ENCODE measurements at regions not wholly inside any gene's neighbourhood (a gene's known extent, or its start where the extent isn't known, plus 50 kb on each side); places are given as distances from the start of the nearest gene placed in this dataset.
"Not testable (repeated sequence)": the region's sequence is repeated elsewhere in the genome, so short reads cannot be mapped to it uniquely, and the experiment has no call there.

- DNase-seq (ENCODE audit: low spot score), result no peak
Observed at GRCh38 chr5:135279328-135279727, 119.7 kb downstream of the MACROH2A1 start.

DNA sequence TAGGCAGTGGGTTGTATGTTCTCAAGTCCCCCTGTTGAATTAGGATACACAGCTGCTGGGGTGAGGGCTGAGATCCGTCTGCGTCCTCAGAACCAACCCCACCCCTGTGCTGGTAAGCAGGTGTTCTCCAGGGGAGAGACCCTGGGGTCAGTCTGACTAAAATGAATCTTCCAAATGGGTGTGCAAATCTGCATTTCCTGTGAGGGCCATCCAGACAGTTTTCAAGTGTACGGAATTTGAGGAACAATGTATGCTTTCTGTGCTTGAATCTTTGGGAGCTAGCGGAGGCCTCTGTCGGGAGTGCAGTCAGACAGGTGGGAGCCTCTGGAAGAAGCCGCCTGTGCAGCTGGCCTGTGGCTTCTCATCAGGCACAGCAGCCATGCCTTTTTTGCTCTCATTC is 122.9 kb downstream of the MACROH2A1 start:
- DNase-seq (ENCODE audit: low spot score), result no peak

- no peak for DNase-seq (ENCODE audit: low spot score)
Observed at GRCh38 chr5:135273212-135273611, 125.8 kb downstream of the MACROH2A1 start.

DNA sequence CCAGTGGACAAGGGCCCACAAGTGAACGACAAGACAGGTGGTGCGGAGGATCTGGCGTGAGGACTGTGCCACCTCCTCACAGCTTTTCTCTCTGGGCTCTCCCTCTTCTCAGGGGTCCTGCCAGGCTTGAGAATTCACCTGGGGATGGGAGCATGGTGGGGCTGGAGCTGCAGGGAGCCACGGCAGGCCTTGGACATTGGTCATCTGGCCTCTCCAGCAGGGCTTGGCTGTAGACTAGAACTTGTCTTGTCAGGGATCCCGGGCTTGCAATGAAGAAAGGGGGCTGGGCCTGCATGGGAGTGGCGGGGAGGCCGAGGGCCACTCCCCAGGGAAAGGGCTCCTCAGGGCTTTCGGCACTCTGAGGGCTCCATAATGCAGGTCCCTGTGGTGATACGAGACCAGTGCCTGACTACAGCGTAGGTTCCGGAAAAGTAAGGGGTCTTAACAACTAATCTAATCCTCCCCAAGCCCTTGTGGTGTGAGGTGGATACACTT is 126.7 kb downstream of the MACROH2A1 start:
- no peak for DNase-seq (ENCODE audit: low spot score)

DNA sequence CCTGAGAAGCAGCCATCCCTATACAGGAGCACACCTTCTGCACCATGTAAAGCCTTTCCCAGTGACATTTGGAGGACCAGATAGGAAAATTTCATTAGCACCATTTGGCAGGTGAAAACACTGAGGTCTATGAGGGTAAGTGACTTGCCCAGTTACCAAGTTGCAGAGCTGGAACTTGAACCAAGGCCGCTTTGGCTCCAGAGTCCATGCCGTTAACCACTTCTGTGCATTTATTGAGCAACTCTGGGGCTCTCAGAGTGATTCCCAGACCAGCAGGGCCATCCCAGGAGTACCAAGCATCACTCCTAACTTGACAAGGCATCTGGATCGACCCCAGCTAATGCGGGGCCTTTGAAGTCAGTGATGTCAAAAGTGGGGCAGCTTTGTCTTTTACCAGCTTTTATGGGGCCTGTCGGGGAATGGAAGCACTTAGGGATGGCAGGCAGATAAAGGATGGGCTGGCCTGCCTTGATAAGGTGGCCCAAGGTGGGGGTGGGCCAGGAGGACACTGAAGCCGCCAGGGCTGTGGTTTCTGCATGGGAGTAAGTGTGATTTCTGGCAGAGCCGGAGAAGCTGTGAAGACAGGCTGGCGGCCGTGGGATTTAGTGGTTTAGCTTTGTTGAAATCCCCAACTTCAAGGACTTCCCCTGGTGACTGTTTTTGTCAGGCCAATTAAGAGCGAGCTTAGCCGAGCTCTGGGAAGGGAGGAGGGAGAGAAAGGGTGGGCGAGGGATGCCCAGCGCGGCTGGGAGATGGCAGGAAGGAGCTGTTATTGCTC is 127.3 kb downstream of the MACROH2A1 start:
- DNase-seq (ENCODE audit: low spot score), result no peak

DNA sequence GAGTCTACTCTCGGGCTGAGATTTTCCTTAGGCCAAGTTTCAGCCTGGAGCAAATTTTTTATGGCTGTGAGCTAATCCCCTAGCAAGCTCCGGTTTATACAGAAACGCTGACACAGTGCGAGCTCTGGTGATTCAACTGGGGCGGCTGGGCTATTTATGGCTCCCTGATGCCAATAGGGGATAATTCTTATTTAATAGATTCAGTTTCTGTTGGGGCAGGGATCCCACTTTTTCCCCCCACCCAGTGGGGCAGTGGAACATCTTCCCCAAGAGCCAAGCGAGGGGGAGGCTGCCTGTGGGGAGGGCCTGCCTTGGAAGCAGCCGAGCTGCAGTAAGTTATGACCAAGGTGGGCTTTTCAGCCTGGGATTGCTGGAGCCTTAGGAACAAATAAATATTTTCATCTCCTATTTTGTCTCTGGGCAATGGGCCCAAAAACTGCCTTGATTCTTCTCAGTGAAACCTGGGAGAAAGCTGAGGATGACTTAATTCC is 129.1 kb downstream of the MACROH2A1 start:
- no peak for DNase-seq (ENCODE audit: low spot score)

- DNase-seq (ENCODE audit: low spot score), result no peak
Observed at GRCh38 chr5:135269199-135269598, 129.8 kb downstream of the MACROH2A1 start.

GRCh38 chr5:135266975-135267374 is 132.1 kb downstream of the MACROH2A1 start:
- DNase-seq (ENCODE audit: low spot score), result no peak

GRCh38 chr5:135266303-135266635 is 132.8 kb downstream of the MACROH2A1 start:
- no peak for DNase-seq (ENCODE audit: low spot score)

DNA sequence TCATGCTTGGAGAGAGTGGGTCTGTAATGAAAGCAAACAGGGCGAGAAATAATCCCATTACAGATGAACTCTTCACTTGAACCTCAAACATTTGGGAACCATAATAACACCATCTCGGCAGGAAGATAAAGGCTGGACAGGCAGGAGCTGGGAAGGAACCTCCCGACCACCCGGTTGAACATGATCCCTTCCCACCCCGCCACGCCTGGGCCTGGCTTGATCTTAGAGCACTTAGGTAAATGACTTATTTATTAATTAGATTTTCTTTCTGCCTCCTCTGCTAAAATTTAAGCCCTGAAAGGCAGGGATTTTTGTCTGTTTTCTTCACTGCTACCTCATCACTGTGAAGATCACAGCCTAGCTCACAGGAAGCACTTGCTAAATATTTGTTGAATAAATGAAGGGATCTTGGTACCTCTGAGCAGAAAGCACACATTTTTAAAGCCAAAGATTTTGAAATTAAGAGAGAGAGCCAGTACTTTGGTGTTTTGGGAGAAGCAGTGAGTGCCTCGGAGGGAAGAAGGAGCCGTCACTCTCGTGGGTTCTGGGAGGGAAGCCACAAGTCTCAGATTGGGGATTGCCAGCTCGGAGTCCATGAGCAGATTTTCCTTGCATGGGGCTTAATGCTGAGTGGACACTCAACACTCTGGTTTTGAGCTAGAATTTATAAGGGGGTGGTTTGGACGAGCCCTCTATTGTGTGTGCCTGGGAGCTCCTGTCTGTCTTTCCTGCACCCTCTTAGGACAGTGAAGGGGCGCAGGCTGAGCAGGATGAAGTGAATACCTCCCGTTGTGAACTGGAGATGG is 133.3 kb downstream of the MACROH2A1 start:
- no peak for DNase-seq (ENCODE audit: low spot score)

DNA sequence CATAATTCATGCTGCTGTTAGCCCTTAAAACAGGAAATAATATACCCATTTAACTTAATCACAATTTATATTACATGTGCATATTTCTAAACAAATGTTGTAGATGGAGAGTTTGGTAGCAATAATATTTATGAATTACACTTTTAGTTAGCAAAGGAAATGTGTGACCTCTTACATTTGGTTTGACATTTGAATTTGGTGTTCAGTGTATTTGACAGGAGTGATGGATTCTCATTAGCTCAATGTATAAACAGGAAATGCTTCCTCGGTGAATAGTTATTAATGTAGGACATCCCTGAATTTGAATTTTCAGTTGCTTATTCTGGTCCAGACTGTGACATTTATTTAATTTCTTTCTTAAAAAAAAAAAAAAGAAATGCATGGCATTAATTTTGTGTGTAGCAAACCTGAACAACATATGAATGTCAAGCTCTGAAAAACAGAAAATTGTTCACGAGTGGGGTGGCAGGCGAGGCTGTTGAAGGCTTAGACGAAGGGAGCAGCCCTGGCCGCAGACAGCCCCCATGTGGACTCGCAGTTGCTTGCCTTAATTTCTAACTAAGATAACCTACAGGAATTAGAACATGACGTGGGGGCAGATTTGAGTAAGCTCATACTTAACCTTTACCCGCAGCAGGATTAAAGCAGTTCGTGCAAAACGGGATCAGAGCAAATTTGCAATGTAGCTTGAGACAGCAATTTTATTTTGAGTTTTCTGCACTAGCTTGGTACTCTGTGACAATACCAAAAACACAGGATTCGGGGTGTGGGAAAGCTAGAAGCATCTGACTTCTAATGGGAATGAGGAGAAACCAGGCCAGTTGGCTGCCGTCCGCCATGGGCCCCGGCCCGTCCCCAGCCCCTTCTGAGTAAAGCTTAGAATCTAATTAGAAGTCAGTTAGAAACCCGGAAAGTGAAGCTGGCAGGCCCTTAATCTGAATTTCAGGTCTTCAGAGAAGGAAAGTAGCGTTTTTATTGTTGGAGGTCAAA is 134.3 kb downstream of the MACROH2A1 start:
- DNase-seq (ENCODE audit: low spot score), result no peak

- DNase-seq (ENCODE audit: low spot score), result no peak
Observed at GRCh38 chr5:135263022-135263668, 135.9 kb downstream of the MACROH2A1 start.

DNA sequence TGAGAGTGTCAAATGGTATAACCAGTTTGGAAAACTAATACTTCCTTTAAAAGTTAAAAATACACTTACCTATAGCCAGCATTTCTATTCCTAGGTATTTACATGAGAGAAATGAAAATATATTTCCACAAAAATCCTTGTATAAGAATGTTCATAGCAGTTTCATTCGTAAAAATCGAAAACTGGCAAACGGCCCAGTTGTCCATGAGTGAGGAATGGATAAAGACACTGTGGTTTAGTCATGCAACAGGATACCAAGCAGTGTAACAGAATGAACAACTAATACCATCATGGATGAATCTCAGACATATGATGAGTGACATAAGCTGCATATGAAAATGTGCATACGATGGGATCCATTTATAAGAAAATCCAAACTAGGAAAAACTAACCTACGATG is 136.7 kb downstream of the MACROH2A1 start:
- no peak for DNase-seq (ENCODE audit: low spot score)

DNA sequence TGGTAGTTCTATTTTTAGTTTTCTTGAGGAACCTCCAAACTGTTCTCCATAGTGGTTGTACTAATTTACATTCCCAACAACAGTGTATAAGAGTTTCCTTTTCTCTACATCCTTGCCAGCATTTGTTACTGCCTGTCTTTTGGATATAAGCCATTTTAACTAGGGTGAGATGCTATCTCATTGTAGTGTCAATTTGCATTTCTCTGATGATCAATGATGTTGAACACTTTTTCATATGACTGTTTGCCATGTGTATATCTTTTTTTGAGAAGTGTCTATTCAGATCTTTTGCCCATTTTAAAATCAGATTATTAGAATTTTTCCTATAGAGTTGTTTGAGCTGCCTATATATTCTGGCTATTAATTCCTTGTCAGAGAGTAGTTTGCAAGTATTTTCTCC is 138.9 kb downstream of the MACROH2A1 start:
- not testable (repeated sequence) for DNase-seq (ENCODE audit: low spot score)

DNA sequence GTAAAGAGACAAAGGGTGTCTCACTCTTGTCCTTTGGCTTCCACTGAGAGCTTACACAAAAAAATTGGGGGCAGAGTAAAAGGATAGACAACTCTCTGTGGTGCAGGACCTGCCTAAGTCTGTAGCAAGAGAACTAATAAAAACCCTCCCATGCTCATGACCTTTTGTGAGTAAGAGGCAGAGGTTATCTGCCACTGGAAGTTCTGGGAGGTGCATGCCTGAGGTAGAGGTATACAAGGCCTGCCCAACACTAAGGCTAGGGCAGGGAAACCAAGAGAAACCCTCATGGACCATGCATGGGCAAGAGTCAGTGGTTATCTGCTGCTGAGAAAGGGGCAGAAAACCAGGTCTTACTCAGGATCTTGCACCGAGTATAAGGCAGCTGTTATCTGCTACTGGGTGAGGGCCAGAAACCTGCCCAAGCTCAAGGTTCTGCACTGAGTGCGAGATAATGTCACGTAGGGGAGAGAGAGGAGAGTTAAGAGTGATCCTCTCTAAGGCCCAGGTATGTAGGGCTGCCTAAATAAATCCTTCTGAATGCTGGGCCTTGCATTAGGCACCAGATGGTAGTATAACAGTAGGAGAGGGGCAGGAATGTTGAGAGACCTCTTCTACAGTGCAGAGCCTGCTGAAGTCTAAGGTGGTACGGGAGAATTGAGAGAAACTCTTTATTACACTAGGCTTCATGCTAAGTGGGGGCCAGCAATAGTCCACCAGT is 143.4 kb downstream of the MACROH2A1 start:
- no peak for DNase-seq (ENCODE audit: low spot score)

DNA sequence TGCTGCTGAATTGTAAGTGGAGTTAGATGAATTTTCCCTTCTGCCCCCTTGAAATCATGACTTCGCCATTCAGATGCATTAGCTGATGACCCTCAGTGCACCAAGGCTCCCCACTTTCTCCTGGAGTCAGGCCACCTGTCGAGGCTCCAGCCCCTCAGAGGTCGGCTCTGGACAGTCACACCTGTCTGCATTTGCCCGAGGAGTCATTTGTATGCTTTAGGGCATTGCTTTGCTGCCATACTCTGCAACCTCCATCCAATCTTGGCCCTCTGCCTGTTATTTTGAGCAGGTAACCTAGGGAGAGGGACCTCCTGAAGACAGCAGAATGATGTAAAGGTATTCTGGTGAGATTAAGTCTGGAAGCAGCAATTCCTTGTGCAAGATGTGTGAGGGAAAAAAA is 144.8 kb downstream of the MACROH2A1 start:
- DNase-seq (ENCODE audit: low spot score), result no peak

GRCh38 chr5:135253601-135254178 is 145.3 kb downstream of the MACROH2A1 start:
- DNase-seq (ENCODE audit: low spot score), result no peak

DNA sequence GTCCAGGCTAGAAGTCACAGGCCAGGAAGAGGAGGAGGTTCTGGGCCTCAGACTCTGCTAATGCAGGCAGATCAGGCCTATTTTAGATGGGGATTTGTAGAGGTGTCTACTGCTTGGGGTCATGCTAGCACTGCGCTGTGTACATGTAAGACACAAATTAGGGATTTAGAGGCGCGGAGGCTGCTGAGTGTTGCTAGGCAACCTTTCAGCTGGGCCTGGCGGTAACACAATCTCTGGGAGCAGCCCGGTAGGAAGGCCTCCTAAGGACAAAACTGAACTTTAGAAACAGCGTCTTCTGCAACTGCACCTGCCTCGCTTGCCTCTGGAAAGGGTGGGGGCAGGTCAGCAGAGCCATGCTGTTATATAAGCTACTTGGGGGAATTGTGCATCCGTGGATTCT is 147.9 kb downstream of the MACROH2A1 start:
- no peak for DNase-seq (ENCODE audit: low spot score)

DNA sequence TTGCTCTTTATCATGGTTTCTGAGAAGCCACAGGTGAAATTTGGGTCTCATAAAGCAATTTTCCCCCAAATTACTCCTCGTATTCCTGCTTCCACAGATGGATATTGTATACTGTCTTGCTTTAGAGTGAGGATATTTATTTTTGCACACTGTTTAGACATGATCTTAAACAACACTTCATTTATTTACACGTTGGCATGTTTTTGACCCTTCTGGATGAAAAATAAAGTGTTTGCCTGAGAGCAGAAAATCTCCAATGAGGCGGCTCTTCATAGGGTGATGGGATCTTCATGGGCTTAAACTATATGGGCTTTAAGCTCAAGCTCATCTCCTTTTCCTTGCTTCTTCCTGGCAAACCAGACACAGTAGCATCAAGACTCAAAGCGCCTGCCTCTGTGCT is 148.4 kb downstream of the MACROH2A1 start:
- no peak for DNase-seq (ENCODE audit: low spot score)

GRCh38 chr5:135249658-135250057 is 149.4 kb downstream of the MACROH2A1 start:
- no peak for DNase-seq (ENCODE audit: low spot score)

Data from SK-N-DZ (cell line).